ENCODE measurements at regions not wholly inside any gene's neighbourhood (a gene's known extent, or its start where the extent isn't known, plus 50 kb on each side); places are given as distances from the start of the nearest gene placed in this dataset.

DNA sequence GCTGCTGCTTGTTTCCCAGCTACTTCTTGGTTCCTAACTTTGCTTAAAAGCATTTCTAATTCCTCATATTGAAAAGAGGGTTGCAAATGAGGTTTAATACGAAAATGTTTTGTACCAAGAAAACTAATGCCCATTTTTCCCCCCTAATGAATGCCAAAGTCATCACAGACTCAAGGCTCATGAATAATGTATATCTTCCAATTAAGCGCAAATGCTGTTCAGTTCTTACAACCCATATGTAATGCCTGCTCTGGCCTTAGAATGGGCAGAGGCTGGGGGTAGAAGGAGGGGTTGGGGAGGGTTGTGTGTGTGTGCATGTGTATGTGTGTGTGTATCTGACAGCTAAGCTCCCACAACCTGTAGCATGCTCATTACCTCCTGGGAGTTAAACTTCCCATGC is 901.7 kb downstream of the KCNMA1 start:
- H3K4me3 ChIP-seq (ENCODE audit: low read depth, low read length): no peak overlapping the region
- TF ChIP-seq CTCF (conservative IDR thresholded peaks at IDR 0.05; ENCODE audit: low read depth, low read length): no peak
- DNase-seq (ENCODE audit: low read depth): no peak

- no peak for TF ChIP-seq CTCF (conservative IDR thresholded peaks at IDR 0.05; ENCODE audit: low read depth, low read length)
- no peak for DNase-seq (ENCODE audit: low read depth)
- no peak overlapping the region for H3K4me3 ChIP-seq (ENCODE audit: low read depth, low read length)
Measured at GRCh38 chr10:76733441-76733936, 904.1 kb downstream of the KCNMA1 start.

- H3K4me3 ChIP-seq (ENCODE audit: low read depth, low read length): no peak overlapping the region
- TF ChIP-seq CTCF (conservative IDR thresholded peaks at IDR 0.05; ENCODE audit: low read depth, low read length): no peak
- no peak for DNase-seq (ENCODE audit: low read depth)
Measured at GRCh38 chr10:76732306-76732705, 905.3 kb downstream of the KCNMA1 start.

- no peak for DNase-seq (ENCODE audit: low read depth)
- no peak for TF ChIP-seq CTCF (conservative IDR thresholded peaks at IDR 0.05; ENCODE audit: low read depth, low read length)
- H3K4me3 ChIP-seq (ENCODE audit: low read depth, low read length): no peak overlapping the region
Measured at GRCh38 chr10:76729841-76730487, 907.6 kb downstream of the KCNMA1 start.

DNA sequence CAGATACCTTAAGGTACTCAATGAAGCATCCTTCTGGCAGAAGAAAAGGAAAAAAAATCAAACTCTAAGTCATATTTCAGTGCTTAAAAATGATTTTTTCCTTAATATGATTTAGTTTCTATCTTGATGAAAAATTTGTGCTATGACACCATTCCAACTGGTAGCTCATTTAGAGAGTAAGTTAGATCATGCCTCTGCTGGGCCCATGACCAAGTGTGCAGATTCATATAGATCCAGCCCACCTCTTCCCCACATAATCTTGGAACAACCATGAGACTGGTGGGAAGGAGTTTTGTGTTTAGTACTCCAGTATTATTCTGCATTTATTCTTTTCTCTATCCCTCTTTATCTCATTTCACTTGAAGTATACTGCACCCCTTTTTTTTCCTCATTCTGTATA is 908.3 kb downstream of the KCNMA1 start:
- no peak for DNase-seq (ENCODE audit: low read depth)
- no peak for TF ChIP-seq CTCF (conservative IDR thresholded peaks at IDR 0.05; ENCODE audit: low read depth, low read length)
- H3K4me3 ChIP-seq (ENCODE audit: low read depth, low read length): no peak overlapping the region

GRCh38 chr10:76727038-76727437 is 910.6 kb downstream of the KCNMA1 start:
- H3K4me3 ChIP-seq (ENCODE audit: low read depth, low read length): no peak overlapping the region
- DNase-seq (ENCODE audit: low read depth): no peak
- TF ChIP-seq CTCF (conservative IDR thresholded peaks at IDR 0.05; ENCODE audit: low read depth, low read length): no peak

- no peak for DNase-seq (ENCODE audit: low read depth)
- no peak overlapping the region for H3K4me3 ChIP-seq (ENCODE audit: low read depth, low read length)
- TF ChIP-seq CTCF (conservative IDR thresholded peaks at IDR 0.05; ENCODE audit: low read depth, low read length): no peak
Measured at GRCh38 chr10:76723844-76724243, 913.8 kb downstream of the KCNMA1 start.
